IMR-90 (cell line): ENCODE measurements at regions not wholly inside any gene's neighbourhood (a gene's known extent, or its start where the extent isn't known, plus 50 kb on each side); places are given as distances from the start of the nearest gene placed in this dataset.

Experiments used
- ATAC-seq: fragments of 200-7000 bp; cut with Tn5 transposase; 2 replicates; pipeline ENCODE4 v1.9.1; 2020; ENCODE audit warnings: low read depth, mild to moderate bottlenecking, moderate library complexity
- BruUV-seq: library from RNA; stranded (reverse); fragments of 400-500 nt; replicated peaks from 2 replicates; lab custom pipeline; 2021; lab: Mats Ljungman, UMichigan
- CTCF ChIA-PET: fragments of 300-600 bp; formaldehyde crosslinking; extraction: SDS; loops from one replicate; lab custom pipeline; 2021; ENCODE audit warnings: antibody characterized with exemption; lab: Yijun Ruan, JAX
- POLR2A ChIA-PET: fragments of 300-600 bp; sonication (Branson Sonifier 250); formaldehyde crosslinking; loops from one replicate; lab custom pipeline; 2022; ENCODE audit warnings: antibody characterized with exemption; ENCODE audit not compliant: unreplicated experiment; lab: Charles Lee
- DNase-seq: peaks from one replicate; pipeline ENCODE4 v3.0.0; 2013
- H2AFZ ChIP-seq: replicated peaks from 2 replicates; pipeline ENCODE3; 2013; ENCODE audit warnings: low read length, mild to moderate bottlenecking; ENCODE audit not compliant: poor library complexity
- H2AK5ac ChIP-seq: 2 replicates; pipeline ENCODE4 v1.6.1; 2013; ENCODE audit warnings: low read depth, low read length, inconsistent platforms
- H2AK9ac ChIP-seq: replicated peaks from 2 replicates; pipeline ENCODE3; 2013; ENCODE audit warnings: mild to moderate bottlenecking, low read depth, low read length, moderate library complexity; ENCODE audit not compliant: poor library complexity
- H2BK120ac ChIP-seq: 2 replicates; pipeline ENCODE4 v1.6.1; 2013; ENCODE audit warnings: low read depth, low read length, inconsistent platforms
- H2BK15ac ChIP-seq: 3 replicates; pipeline ENCODE4 v1.6.1; 2013; ENCODE audit warnings: low read depth, low read length, inconsistent platforms
- H2BK20ac ChIP-seq: 2 replicates; pipeline ENCODE4 v1.6.1; 2013; ENCODE audit warnings: low read depth, mild to moderate bottlenecking, inconsistent platforms, low read length, moderate library complexity
- H2BK5ac ChIP-seq: 2 replicates; pipeline ENCODE4 v1.6.1; 2013; ENCODE audit warnings: mild to moderate bottlenecking, low read depth, low read length, inconsistent platforms; ENCODE audit not compliant: poor library complexity, severe bottlenecking
- H3K14ac ChIP-seq: replicated peaks from 2 replicates; pipeline ENCODE4 v1.6.1; 2013; ENCODE audit warnings: low read depth, low read length, inconsistent platforms
- H3K18ac ChIP-seq: 2 replicates; pipeline ENCODE4 v1.6.1; 2013; ENCODE audit warnings: low read depth, low read length, control low read depth
- H3K23ac ChIP-seq: 2 replicates; pipeline ENCODE4 v1.6.1; 2013; ENCODE audit warnings: low read depth, low read length, inconsistent platforms
- H3K27ac ChIP-seq: 2 replicates; pipeline ENCODE4 v1.5.1; 2013; ENCODE audit warnings: mild to moderate bottlenecking, control low read depth, low read length; ENCODE audit not compliant: insufficient read depth
- H3K27me3 ChIP-seq: 2 replicates; pipeline ENCODE4 v1.6.1; 2013; ENCODE audit warnings: low read length; ENCODE audit not compliant: control insufficient read depth, insufficient read depth
- H3K36me3 ChIP-seq: 2 replicates; pipeline ENCODE4 v1.6.1; 2013; ENCODE audit warnings: low read length, mixed read lengths; ENCODE audit not compliant: control insufficient read depth, insufficient read depth
- H3K4ac ChIP-seq: 2 replicates; pipeline ENCODE4 v1.6.1; 2013; ENCODE audit warnings: low read depth, low read length, inconsistent platforms
- H3K4me1 ChIP-seq: 2 replicates; pipeline ENCODE4 v1.6.1; 2013; ENCODE audit warnings: low read length, mixed read lengths; ENCODE audit not compliant: control insufficient read depth, insufficient read depth
- H3K4me2 ChIP-seq: 2 replicates; pipeline ENCODE4 v1.6.1; 2013; ENCODE audit warnings: low read depth, mild to moderate bottlenecking, control low read depth, low read length, moderate library complexity
- H3K4me3 ChIP-seq: 2 replicates; pipeline ENCODE4 v1.5.1; 2013; ENCODE audit warnings: low read depth, mild to moderate bottlenecking, control low read depth, low read length, moderate library complexity; ENCODE audit not compliant: insufficient read depth
- H3K56ac ChIP-seq: 2 replicates; pipeline ENCODE4 v1.6.1; 2013; ENCODE audit warnings: low read length, inconsistent platforms; ENCODE audit not compliant: insufficient read depth; ENCODE audit errors: extremely low read depth
- H3K79me1 ChIP-seq, 2 experiments: 2 replicates each; pipeline ENCODE4 v1.6.1; 2013; ENCODE audit warnings: low read length in 2 of 2, inconsistent platforms in 1 of 2, low read depth in 1 of 2
- H3K9ac ChIP-seq: 2 replicates; pipeline ENCODE4 v1.6.1; 2013; ENCODE audit warnings: low read depth, low read length, control low read depth
- H3K9me1 ChIP-seq: 2 replicates; pipeline ENCODE4 v1.6.1; 2013; ENCODE audit warnings: low read length, inconsistent platforms; ENCODE audit not compliant: insufficient read depth
- H3K9me3 ChIP-seq: 2 replicates; pipeline ENCODE4 v1.6.1; 2013; ENCODE audit warnings: low read length; ENCODE audit not compliant: control insufficient read depth, insufficient read depth
- H4K20me1 ChIP-seq: 2 replicates; pipeline ENCODE4 v1.6.1; 2013; ENCODE audit warnings: low read length, inconsistent platforms; ENCODE audit not compliant: insufficient read depth
- H4K5ac ChIP-seq: 2 replicates; pipeline ENCODE4 v1.6.1; 2013; ENCODE audit warnings: mild to moderate bottlenecking, low read depth, low read length, control low read depth
- H4K8ac ChIP-seq, 2 experiments: 2 replicates each; pipeline ENCODE4 v1.6.1; 2013; ENCODE audit warnings: low read depth in 2 of 2, low read length in 2 of 2, control low read depth in 1 of 2, inconsistent platforms in 1 of 2
- H4K91ac ChIP-seq: 2 replicates; pipeline ENCODE4 v1.6.1; 2013; ENCODE audit warnings: low read depth, low read length, inconsistent platforms; ENCODE audit not compliant: insufficient read depth
- BHLHE40 ChIP-seq: fragments of 150-350 bp; IDR thresholded peaks from 2 replicates; pipeline ENCODE4 v1.6.1; 2016; ENCODE audit warnings: mild to moderate bottlenecking, low read depth, low read length
- CEBPB ChIP-seq: IDR thresholded peaks from 2 replicates; pipeline ENCODE4 v1.6.1; 2012; ENCODE audit warnings: low read depth, low read length, improper control_type of control experiment
- CHD1 ChIP-seq: IDR thresholded peaks from 2 replicates; pipeline ENCODE4 v1.6.1; 2012; ENCODE audit warnings: low read depth, low read length, improper control_type of control experiment
- FOS ChIP-seq: fragments of 150-350 bp; IDR thresholded peaks from 2 replicates; pipeline ENCODE4 v1.6.1; 2016; ENCODE audit warnings: low read depth, low read length
- MAFK ChIP-seq: IDR thresholded peaks from 2 replicates; pipeline ENCODE4 v1.6.1; 2012; ENCODE audit warnings: low read depth, low read length, improper control_type of control experiment
- MAZ ChIP-seq: IDR thresholded peaks from 2 replicates; pipeline ENCODE4 v1.6.1; 2012; ENCODE audit warnings: low read depth, mild to moderate bottlenecking, low read length, improper control_type of control experiment, moderate library complexity, borderline replicate concordance
- MXI1 ChIP-seq: IDR thresholded peaks from 2 replicates; pipeline ENCODE4 v1.6.1; 2012; ENCODE audit warnings: low read depth, mild to moderate bottlenecking, low read length, moderate library complexity, borderline replicate concordance
- NFE2L2 ChIP-seq: fragments of 150-350 bp; IDR thresholded peaks from 2 replicates; pipeline ENCODE4 v1.6.1; 2016; ENCODE audit warnings: low read depth, mild to moderate bottlenecking, low read length
- POLR2A ChIP-seq: IDR thresholded peaks from 2 replicates; pipeline ENCODE4 v1.6.1; 2012; ENCODE audit warnings: mild to moderate bottlenecking, low read depth, low read length
- RAD21 ChIP-seq: IDR thresholded peaks from 2 replicates; pipeline ENCODE4 v1.6.1; 2012; ENCODE audit warnings: low read length, improper control_type of control experiment
- RCOR1 ChIP-seq: IDR thresholded peaks from 2 replicates; pipeline ENCODE4 v1.6.1; 2012; ENCODE audit warnings: mild to moderate bottlenecking, low read length, improper control_type of control experiment; ENCODE audit not compliant: insufficient replicate concordance
- RFX5 ChIP-seq: IDR thresholded peaks from 2 replicates; pipeline ENCODE4 v1.8.0; 2012; ENCODE audit warnings: low read depth, mild to moderate bottlenecking, low read length, moderate library complexity
- SMC3 ChIP-seq: fragments of 150-350 bp; IDR thresholded peaks from 2 replicates; pipeline ENCODE4 v1.6.1; 2016; ENCODE audit warnings: low read depth, mild to moderate bottlenecking, antibody characterized with exemption, low read length, moderate library complexity
- WGBS, 2 experiments: methylation state at CpG; one replicate each; pipeline versions ENCODE4 v1.1.5 to v1.1.7; 2013; ENCODE audit warnings: missing lambda C conversion rate in 2 of 2; ENCODE audit not compliant: insufficient read length in 1 of 2; ENCODE audit errors: extremely low coverage in 2 of 2; 5-methylcytosine and 5-hydroxymethylcytosine counted together
- dilution Hi-C: fragments of 300-500 bp; cut with HindIII; formaldehyde crosslinking; loops from one replicate; pipeline ENCODE4 v1.14.3; 2018; ENCODE audit warnings: low sequenced_read_pairs; ENCODE audit not compliant: unreplicated experiment
- in situ Hi-C: fragments of 300-500 bp; cut with MboI; formaldehyde crosslinking; loops from 3 replicates; pipeline ENCODE4 v1.14.3; 2019; ENCODE audit warnings: low sequenced_read_pairs, inconsistent platforms, mixed read lengths
- intact Hi-C: fragments of 100-400 bp; cut with micrococcal nuclease; formaldehyde crosslinking; loops from 2 replicates; pipeline ENCODE4 v1.10.0; 2022
- TF ChIP-seq, protein P1 (sequence below): conservative IDR thresholded peaks from 2 replicates; pipeline ENCODE4 v1.5.1; 2012; ENCODE audit warnings: mild to moderate bottlenecking, low read depth, low read length, improper control_type of control experiment
- TF ChIP-seq, protein P2 (sequence below): fragments of 150-350 bp; IDR thresholded peaks from 2 replicates; pipeline ENCODE4 v1.6.1; 2017; ENCODE audit warnings: mild to moderate bottlenecking, antibody characterized with exemption, low read length, low read depth
- TF ChIP-seq, protein P3 (sequence below): fragments of 150-350 bp; IDR thresholded peaks from 2 replicates; pipeline ENCODE4 v1.6.1; 2016; ENCODE audit warnings: low read depth, mild to moderate bottlenecking, low read length, moderate library complexity, borderline replicate concordance

DNA sequence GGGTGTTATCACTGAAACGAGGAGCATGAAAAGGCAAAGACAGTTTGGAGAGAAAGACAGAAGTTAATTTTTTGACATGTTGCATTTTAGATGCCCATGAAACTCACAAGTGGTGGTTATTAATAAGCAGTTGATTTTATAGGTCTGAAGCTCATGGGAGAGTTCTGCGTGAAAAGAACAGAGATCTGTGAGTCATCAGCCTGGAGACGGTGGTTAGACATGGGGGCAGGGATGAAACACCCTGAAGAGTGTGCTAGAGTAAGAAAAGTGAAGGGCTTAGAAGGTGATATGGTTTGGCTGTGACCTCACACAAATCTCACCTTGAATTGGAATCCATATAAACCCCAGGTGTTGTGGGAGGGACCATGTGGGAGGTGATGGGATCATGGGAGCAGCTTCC, 289.1 kb upstream of the ISX start:
- DNase-seq = no peak
- H3K9me1 ChIP-seq = no peaks in the 10 kb centered on the region
- ChIA-PET CTCF (no interaction called here), POLR2A (no interaction called here)
- H4K8ac ChIP-seq = no peak overlapping the region
- no peak overlapping the region for H2BK15ac ChIP-seq
- H3K18ac ChIP-seq = no peak overlapping the region
- H3K14ac ChIP-seq = no peak overlapping the region
- in situ Hi-C loops (no loop called here), dilution Hi-C loops (no loop called here), intact Hi-C loops (no loop called here)
- H3K9ac ChIP-seq = no peak overlapping the region
- H3K27me3 ChIP-seq = no peaks in the 10 kb centered on the region
- no peak overlapping the region for H3K4me3 ChIP-seq
- no peak overlapping the region for H2AFZ ChIP-seq
- no peak overlapping the region for H2BK20ac ChIP-seq
- TF ChIP-seq MAZ (no peak), SMC3 (no peak), BHLHE40 (no peak), MXI1 (no peak), FOS (no peak), CEBPB (no peak), POLR2A (no peak), RFX5 (no peak), MAFK (no peak), CHD1 (no peak), RCOR1 (no peak), NFE2L2 (no peak), RAD21 (no peak)
- TF ChIP-seq, protein P1, sequence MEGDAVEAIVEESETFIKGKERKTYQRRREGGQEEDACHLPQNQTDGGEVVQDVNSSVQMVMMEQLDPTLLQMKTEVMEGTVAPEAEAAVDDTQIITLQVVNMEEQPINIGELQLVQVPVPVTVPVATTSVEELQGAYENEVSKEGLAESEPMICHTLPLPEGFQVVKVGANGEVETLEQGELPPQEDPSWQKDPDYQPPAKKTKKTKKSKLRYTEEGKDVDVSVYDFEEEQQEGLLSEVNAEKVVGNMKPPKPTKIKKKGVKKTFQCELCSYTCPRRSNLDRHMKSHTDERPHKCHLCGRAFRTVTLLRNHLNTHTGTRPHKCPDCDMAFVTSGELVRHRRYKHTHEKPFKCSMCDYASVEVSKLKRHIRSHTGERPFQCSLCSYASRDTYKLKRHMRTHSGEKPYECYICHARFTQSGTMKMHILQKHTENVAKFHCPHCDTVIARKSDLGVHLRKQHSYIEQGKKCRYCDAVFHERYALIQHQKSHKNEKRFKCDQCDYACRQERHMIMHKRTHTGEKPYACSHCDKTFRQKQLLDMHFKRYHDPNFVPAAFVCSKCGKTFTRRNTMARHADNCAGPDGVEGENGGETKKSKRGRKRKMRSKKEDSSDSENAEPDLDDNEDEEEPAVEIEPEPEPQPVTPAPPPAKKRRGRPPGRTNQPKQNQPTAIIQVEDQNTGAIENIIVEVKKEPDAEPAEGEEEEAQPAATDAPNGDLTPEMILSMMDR = no peak
- TF ChIP-seq, protein P2, sequence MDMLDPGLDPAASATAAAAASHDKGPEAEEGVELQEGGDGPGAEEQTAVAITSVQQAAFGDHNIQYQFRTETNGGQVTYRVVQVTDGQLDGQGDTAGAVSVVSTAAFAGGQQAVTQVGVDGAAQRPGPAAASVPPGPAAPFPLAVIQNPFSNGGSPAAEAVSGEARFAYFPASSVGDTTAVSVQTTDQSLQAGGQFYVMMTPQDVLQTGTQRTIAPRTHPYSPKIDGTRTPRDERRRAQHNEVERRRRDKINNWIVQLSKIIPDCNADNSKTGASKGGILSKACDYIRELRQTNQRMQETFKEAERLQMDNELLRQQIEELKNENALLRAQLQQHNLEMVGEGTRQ = no peak
- TF ChIP-seq, protein P3, sequence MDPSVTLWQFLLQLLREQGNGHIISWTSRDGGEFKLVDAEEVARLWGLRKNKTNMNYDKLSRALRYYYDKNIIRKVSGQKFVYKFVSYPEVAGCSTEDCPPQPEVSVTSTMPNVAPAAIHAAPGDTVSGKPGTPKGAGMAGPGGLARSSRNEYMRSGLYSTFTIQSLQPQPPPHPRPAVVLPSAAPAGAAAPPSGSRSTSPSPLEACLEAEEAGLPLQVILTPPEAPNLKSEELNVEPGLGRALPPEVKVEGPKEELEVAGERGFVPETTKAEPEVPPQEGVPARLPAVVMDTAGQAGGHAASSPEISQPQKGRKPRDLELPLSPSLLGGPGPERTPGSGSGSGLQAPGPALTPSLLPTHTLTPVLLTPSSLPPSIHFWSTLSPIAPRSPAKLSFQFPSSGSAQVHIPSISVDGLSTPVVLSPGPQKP = no peak
- no peak overlapping the region for H3K4ac ChIP-seq
- WGBS, 2 experiments = no CpG with 5 or more reads among the region's 3 CpGs
- no peak overlapping the region for H2BK5ac ChIP-seq
- H4K91ac ChIP-seq = no peak overlapping the region
- no peak overlapping the region for H3K4me2 ChIP-seq
- no peaks in the 10 kb centered on the region for H4K20me1 ChIP-seq
- no peak overlapping the region for H2AK5ac ChIP-seq
- no peaks in the 10 kb centered on the region for H3K4me1 ChIP-seq
- no peak overlapping the region for H4K5ac ChIP-seq
- no TSS peak for BruUV-seq
- no peak overlapping the region for H2BK120ac ChIP-seq
- H3K56ac ChIP-seq = no peak overlapping the region
- no peaks in the 10 kb centered on the region for H3K36me3 ChIP-seq
- H3K79me1 ChIP-seq = no peaks in the 10 kb centered on the region
- H2AK9ac ChIP-seq = no peak overlapping the region
- ATAC-seq = no peak
- H3K9me3 ChIP-seq = peaks cover 13% of the 10 kb centered on the region
- no peak overlapping the region for H3K23ac ChIP-seq
- H3K27ac ChIP-seq = no peak overlapping the region
